ENCODE measurements at regions not wholly inside any gene's neighbourhood (a gene's known extent, or its start where the extent isn't known, plus 50 kb on each side); places are given as distances from the start of the nearest gene placed in this dataset.

DNA sequence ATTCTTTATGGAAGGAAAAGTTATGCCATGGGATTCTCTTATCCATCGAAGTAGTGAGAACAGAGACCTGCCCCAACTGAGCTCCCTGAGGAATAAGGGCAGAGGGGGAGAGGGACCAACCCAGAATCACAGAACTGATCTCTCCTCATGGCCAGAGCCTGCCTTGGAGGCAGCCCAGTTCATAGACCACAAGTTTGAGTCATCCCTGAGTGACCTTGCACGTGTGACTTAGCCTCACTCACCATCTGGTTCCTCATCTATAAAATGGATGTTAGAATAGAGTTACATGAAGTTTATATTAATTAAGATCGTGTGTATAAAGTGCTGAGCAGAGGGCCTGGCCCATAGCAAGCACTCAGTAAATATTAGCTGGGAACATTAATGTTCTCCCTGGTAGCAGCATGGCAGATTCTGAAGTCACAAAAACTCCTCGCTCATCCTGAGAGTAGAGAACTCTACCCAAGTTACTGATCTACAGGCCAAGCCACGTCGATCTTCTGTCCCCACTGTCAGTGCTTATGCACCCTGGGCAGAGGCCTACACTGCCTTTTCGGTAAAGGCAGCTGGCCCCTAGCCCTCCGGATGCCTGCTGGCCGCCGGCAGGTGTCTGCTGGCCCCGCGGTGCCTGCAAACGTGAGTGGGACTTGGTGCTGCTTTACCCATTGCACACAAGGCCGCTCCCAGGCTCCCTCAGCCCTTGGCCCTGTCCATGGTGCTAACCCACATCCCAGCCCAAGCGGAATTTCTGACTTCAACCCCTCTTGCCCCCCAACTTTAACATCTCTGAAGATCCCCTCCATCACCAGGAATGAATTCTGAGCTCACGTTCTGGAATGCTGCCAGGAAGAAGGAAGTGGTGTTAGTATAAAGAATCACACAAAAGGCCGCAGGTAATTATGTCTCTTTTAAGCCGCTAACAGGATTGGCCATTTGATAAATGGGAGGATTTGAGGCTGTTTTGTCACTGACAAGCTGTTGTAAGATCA is 61.1 kb upstream of the ARAP3 start:
- Mint-ChIP-seq H3K36me3 (ENCODE audit: low read depth) (no peaks in the 10 kb centered on the region), H3K27ac (no peak overlapping the region), H3K9me3 (ENCODE audit: insufficient read depth) (no peaks in the 10 kb centered on the region), H3K27me3 (ENCODE audit: low read depth) (peaks cover 18% of the 10 kb centered on the region), H3K4me1 (ENCODE audit: low read depth) (no peaks in the 10 kb centered on the region), H3K4me3 (no peak overlapping the region)
- ChIA-PET CTCF (no interaction called here), POLR2A (interaction anchor here (0.8 kb wide), 1 partner anchor 17 kb away, joined by 3 read pairs; no protein-coding TSS in a partner anchor)
- DNase-seq (peak; percentile 51), ATAC-seq (peak; percentile 57)

- no peak overlapping the region for H3K27ac Mint-ChIP-seq
- H3K9me3 Mint-ChIP-seq (ENCODE audit: insufficient read depth), result no peaks in the 10 kb centered on the region
- ChIA-PET CTCF (no interaction called here), POLR2A (no interaction called here)
- no peaks in the 10 kb centered on the region for H3K4me1 Mint-ChIP-seq (ENCODE audit: low read depth)
- no peak for DNase-seq
- peaks cover 12% of the 10 kb centered on the region for H3K27me3 Mint-ChIP-seq (ENCODE audit: low read depth)
- ATAC-seq, result no peak
- no peaks in the 10 kb centered on the region for H3K36me3 Mint-ChIP-seq (ENCODE audit: low read depth)
- H3K4me3 Mint-ChIP-seq, result no peak overlapping the region
Measured at GRCh38 chr5:141742144-141742543, 60.1 kb upstream of the ARAP3 start.

- H3K27me3 Mint-ChIP-seq (ENCODE audit: low read depth), result peaks cover 7% of the 10 kb centered on the region
- ChIA-PET POLR2A (no interaction called here), CTCF (interaction anchor here (0.8 kb wide), 1 partner anchor 138 kb away, joined by 3 read pairs; no protein-coding TSS in a partner anchor)
- no peaks in the 10 kb centered on the region for H3K36me3 Mint-ChIP-seq (ENCODE audit: low read depth)
- H3K4me3 Mint-ChIP-seq, result no peak overlapping the region
- ATAC-seq (no peak), DNase-seq (no peak)
- H3K4me1 Mint-ChIP-seq (ENCODE audit: low read depth), result no peaks in the 10 kb centered on the region
- no peak overlapping the region for H3K27ac Mint-ChIP-seq
- H3K9me3 Mint-ChIP-seq (ENCODE audit: insufficient read depth), result no peaks in the 10 kb centered on the region
Measured at GRCh38 chr5:141740885-141741284, 58.9 kb upstream of the ARAP3 start.

DNA sequence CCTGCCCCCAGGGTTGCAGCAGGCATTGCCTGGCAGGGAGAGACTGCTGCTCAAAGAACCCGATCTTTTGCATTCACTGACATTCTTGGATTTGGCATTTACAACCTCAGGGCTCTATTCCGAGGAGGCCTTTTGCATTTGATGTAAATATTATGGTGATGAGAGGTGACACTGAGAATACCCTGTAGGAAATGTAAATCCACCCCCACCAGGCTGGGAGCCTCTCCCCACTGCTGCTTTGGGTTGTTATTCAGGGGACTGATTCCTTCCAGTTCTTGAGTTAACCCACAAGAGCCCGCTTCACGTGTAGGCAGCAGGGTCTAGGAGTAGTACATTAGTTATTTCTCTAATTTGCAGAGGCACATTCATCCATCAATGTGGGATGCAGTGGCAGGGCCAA is 55.5 kb upstream of the ARAP3 start:
- ATAC-seq, result no peak
- POLR2A ChIA-PET, result no interaction called here
- H3K4me3 Mint-ChIP-seq, result no peak overlapping the region
- H3K36me3 Mint-ChIP-seq (ENCODE audit: low read depth), result no peaks in the 10 kb centered on the region
- H3K4me1 Mint-ChIP-seq (ENCODE audit: low read depth), result peaks cover 2% of the 10 kb centered on the region
- H3K9me3 Mint-ChIP-seq (ENCODE audit: insufficient read depth), result no peaks in the 10 kb centered on the region
- peaks cover 2% of the 10 kb centered on the region for H3K27me3 Mint-ChIP-seq (ENCODE audit: low read depth)
- H3K27ac Mint-ChIP-seq, result no peak overlapping the region
- DNase-seq, result no peak
- CTCF ChIA-PET, result no interaction called here

- Mint-ChIP-seq H3K4me1 (ENCODE audit: low read depth) (peaks cover 2% of the 10 kb centered on the region), H3K9me3 (ENCODE audit: insufficient read depth) (no peaks in the 10 kb centered on the region), H3K27me3 (ENCODE audit: low read depth) (peaks cover 2% of the 10 kb centered on the region), H3K4me3 (no peak overlapping the region), H3K36me3 (ENCODE audit: low read depth) (no peaks in the 10 kb centered on the region), H3K27ac (no peak overlapping the region)
- DNase-seq, result no peak
- ATAC-seq, result no peak
- CTCF ChIA-PET, result no interaction called here
- POLR2A ChIA-PET, result no interaction called here
Measured at GRCh38 chr5:141735823-141736222, 53.8 kb upstream of the ARAP3 start.

DNA sequence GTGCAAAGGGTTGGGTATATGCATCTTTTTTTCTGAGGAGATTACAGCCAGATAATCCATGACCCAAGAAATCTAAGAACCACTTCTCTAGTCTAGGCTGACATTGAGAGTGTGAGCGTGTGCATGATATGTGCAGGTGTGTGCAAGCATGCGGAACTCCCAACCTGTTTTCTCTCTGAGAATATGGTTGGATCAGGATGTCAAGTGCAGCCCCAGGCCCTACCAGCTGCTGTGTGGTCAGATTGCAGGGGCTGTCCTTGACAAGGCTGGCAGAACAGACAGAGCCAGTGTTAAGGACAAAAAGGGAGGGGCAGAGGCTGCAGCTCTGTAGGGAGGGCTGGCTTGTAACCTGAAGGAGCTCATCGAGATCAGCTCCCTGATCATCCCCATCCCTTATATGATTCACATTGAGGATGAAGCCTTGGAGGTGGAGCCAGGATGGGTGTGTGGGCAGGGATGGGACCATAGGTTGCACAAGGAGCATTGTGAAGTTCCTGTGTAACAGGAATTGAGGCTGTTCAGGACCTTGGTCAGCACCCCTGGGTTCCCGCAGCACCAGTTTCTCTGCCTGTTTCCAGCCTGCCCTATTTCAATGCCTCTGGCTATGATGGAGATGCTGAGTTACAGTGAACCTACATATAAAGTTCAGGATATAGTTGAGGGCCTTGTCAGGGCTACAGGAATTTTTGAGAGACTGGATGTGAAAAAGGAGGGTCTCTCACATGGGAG is 52.6 kb upstream of the ARAP3 start:
- Mint-ChIP-seq H3K27ac (no peak overlapping the region), H3K36me3 (ENCODE audit: low read depth) (no peaks in the 10 kb centered on the region), H3K27me3 (ENCODE audit: low read depth) (no peaks in the 10 kb centered on the region), H3K4me3 (no peak overlapping the region), H3K4me1 (ENCODE audit: low read depth) (peaks cover 4% of the 10 kb centered on the region), H3K9me3 (ENCODE audit: insufficient read depth) (no peaks in the 10 kb centered on the region)
- ATAC-seq (peak; percentile 67), DNase-seq (peak; percentile 72)
- CTCF ChIA-PET, result no interaction called here
- POLR2A ChIA-PET, result no interaction called here

GRCh38 chr5:141733198-141733597 is 51.2 kb upstream of the ARAP3 start:
- ATAC-seq, result no peak
- H3K4me3 Mint-ChIP-seq, result no peak overlapping the region
- DNase-seq, result no peak
- ChIA-PET POLR2A (no interaction called here), CTCF (interaction anchor here (1.0 kb wide), 1 partner anchor 226 kb away, joined by 3 read pairs; no protein-coding TSS in a partner anchor)
- no peaks in the 10 kb centered on the region for H3K27me3 Mint-ChIP-seq (ENCODE audit: low read depth)
- peaks cover 9% of the 10 kb centered on the region for H3K4me1 Mint-ChIP-seq (ENCODE audit: low read depth)
- H3K36me3 Mint-ChIP-seq (ENCODE audit: low read depth), result no peaks in the 10 kb centered on the region
- H3K27ac Mint-ChIP-seq, result no peak overlapping the region
- H3K9me3 Mint-ChIP-seq (ENCODE audit: insufficient read depth), result no peaks in the 10 kb centered on the region

GRCh38 chr5:141732417-141732816 is 50.4 kb upstream of the ARAP3 start:
- no peaks in the 10 kb centered on the region for H3K36me3 Mint-ChIP-seq (ENCODE audit: low read depth)
- no peak overlapping the region for H3K27ac Mint-ChIP-seq
- ChIA-PET CTCF (interaction anchor here (0.7 to 1.0 kb wide), 2 partner anchors 40 to 227 kb away, joined by 3 read pairs; no protein-coding TSS in a partner anchor), POLR2A (no interaction called here)
- no peaks in the 10 kb centered on the region for H3K27me3 Mint-ChIP-seq (ENCODE audit: low read depth)
- no peak for DNase-seq
- no peaks in the 10 kb centered on the region for H3K9me3 Mint-ChIP-seq (ENCODE audit: insufficient read depth)
- no peak overlapping the region for H3K4me3 Mint-ChIP-seq
- H3K4me1 Mint-ChIP-seq (ENCODE audit: low read depth), result peaks cover 9% of the 10 kb centered on the region
- ATAC-seq, result no peak

Data from activated CD8-positive, alpha-beta T cell treated with anti-CD3 and anti-CD28 coated beads, Interleukin-2, amount 10 ng/mL, durations not matched to agents 7 days and 5 days (primary cell).